ENCODE measurements at regions not wholly inside any gene's neighbourhood (a gene's known extent, or its start where the extent isn't known, plus 50 kb on each side); places are given as distances from the start of the nearest gene placed in this dataset.

DNA sequence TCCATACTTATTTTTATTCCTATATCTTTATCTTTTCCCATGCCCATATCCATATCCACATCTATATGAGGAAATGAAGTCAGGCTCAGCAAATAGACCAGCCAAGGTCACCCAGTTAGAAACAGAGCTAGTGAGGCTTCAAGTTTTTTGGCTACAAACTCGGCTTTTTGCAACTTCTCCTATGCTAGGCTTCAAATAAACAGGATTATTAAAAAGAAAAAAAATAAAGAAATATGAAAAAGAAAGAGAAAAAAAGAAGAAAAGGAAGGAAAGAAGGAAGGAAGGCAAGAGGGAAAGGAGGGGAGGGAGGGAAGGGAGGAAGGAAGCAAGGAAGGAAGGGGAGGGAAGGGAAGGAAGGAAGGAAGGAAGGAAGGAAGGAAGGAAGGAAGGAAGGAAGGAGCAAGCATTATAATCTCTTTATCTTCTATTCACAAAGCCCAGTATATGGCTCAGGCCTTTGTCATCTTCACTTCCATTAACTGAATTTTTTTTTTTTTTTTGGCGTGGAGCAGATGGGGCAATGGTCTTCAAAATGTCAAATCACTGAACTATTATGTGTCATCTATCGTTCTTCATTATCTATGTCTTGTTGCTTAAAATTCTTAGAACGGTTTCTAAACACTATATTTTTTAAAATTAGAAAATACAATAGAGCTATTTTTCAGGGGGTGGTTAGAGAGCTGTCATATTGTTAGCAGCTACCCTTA lies 418.2 kb downstream of the VRK1 start:
- no peak overlapping the region for H3K4me3 ChIP-seq (ENCODE audit: low read depth, low read length)
- DNase-seq (ENCODE audit: low read depth), result no peak
- TF ChIP-seq MYC (IDR thresholded peaks at IDR 0.05; ENCODE audit: low read depth, low read length) (no peak), CTCF (IDR thresholded peaks at IDR 0.05; ENCODE audit: low read depth, low read length) (no peak), POLR2A (IDR thresholded peaks at IDR 0.05; ENCODE audit: extremely low read depth, insufficient read length) (no peak)

DNA sequence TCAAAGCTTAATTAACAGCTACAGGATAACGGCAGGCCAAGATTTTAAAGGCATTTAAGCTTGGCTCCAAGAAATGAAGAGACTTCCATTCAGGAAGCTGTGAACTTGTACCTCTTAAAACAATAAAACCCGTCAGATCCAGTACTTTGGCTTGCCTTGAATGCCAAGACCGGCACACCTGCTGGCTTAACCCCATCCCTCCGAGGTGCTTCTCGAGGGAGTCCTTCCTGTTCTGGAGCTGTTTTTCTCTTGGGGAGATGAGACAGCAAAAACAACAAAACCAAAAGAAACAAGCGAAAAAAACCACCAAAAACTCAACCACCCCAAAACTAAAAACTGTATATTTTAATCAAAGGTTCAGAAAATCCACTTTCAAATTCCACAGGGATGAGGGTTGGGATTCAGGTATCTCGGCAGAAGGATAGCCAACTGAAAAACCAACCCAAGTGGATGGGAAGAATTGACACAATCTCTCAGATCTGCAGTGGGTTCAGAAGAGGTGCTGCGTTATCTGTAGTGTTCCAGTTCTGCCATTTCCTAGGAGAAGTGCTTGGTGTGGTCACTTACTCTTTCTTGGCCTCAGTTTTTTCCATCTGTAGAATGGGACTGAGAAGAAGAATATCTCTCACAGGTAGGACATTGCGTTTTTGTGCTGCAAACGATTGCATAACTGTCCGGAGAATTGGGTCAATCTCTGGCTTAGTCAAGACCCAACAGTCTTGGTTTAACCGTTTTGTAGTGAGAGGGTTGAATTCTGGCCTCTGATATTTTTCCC lies 420.1 kb downstream of the VRK1 start:
- no peak for DNase-seq (ENCODE audit: low read depth)
- no peak overlapping the region for H3K4me3 ChIP-seq (ENCODE audit: low read depth, low read length)
- TF ChIP-seq POLR2A (IDR thresholded peaks at IDR 0.05; ENCODE audit: extremely low read depth, insufficient read length) (no peak), CTCF (IDR thresholded peaks at IDR 0.05; ENCODE audit: low read depth, low read length) (no peak), MYC (IDR thresholded peaks at IDR 0.05; ENCODE audit: low read depth, low read length) (no peak), MAX (IDR thresholded peaks at IDR 0.05; ENCODE audit: low read depth, low read length) (no peak)

DNA sequence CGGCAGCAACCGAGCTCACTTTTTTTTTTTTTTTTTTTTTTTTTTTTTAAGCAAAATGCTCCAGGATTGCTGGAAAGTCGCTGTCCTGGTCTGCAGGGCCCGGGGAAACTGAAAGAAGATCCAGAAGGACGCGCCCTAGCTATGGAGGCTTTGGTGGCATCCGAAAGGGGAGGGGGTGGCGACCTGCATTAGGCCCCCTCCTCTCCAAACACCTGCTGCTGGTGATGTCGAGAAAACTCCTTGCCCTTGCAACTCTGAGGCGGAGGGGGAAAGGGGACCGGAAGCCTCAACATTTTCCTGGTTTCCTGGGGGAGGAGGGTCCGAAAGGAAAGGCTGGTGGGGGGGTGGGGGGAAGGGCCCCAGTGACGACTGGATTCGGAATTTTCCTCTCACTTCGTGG lies 421.1 kb downstream of the VRK1 start:
- TF ChIP-seq MYC (IDR thresholded peaks at IDR 0.05; ENCODE audit: low read depth, low read length) (no peak), MAX (IDR thresholded peaks at IDR 0.05; ENCODE audit: low read depth, low read length) (no peak), CTCF (IDR thresholded peaks at IDR 0.05; ENCODE audit: low read depth, low read length) (no peak), POLR2A (IDR thresholded peaks at IDR 0.05; ENCODE audit: extremely low read depth, insufficient read length) (no peak)
- no peak for DNase-seq (ENCODE audit: low read depth)
- H3K4me3 ChIP-seq (ENCODE audit: low read depth, low read length), result no peak overlapping the region

DNA sequence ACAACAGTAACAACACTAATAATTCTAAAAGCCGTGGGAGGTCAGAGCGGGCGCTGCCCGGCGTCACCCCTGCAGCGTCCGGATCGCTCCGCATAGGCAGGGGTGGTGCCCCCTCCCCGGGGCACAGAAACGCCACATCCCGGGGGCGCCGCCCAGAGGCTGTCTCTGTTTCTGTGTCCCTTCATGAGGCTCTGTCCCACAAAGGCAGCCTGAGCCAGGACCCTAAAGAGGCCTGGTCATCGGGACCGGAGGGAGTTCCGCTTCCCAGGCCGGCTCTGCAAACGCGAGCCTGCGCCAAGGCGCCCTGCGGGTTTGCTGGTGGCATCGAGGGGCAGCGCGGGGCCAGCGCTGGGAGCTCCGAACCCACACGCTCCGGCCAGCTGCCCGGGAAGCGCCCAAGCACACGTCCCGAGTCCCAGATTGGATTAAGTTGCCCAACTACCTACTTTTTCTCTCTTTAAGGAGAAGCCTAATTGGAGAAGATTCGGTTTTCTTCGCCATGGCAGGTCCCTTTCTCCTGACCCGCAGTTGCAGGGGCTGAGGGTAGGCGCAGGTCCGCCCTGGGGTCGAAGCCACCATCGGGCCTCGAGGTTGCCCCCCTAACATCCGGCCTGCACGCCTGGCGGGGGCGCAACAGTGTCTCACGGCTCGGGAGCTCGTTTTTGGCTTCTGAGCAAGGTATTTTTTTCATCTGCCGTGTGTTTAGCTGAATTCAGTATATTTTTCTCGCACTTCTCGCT lies 421.7 kb downstream of the VRK1 start:
- peak; percentile 8 for DNase-seq (ENCODE audit: low read depth)
- TF ChIP-seq MYC (IDR thresholded peaks at IDR 0.05; ENCODE audit: low read depth, low read length) (no peak), CTCF (IDR thresholded peaks at IDR 0.05; ENCODE audit: low read depth, low read length) (no peak), MAX (IDR thresholded peaks at IDR 0.05; ENCODE audit: low read depth, low read length) (no peak), POLR2A (IDR thresholded peaks at IDR 0.05; ENCODE audit: extremely low read depth, insufficient read length) (no peak)
- no peak overlapping the region for H3K4me3 ChIP-seq (ENCODE audit: low read depth, low read length)

- no peak overlapping the region for H3K4me3 ChIP-seq (ENCODE audit: low read depth, low read length)
Measured at GRCh38 chr14:97219431-97220017, 422.3 kb downstream of the VRK1 start.

More at GRCh38 chr14:97219431-97220017, 422.3 kb downstream of the VRK1 start:
- TF ChIP-seq MYC (IDR thresholded peaks at IDR 0.05; ENCODE audit: low read depth, low read length), result no peak
- DNase-seq (ENCODE audit: low read depth), result no peak

Measured in NB4 (cell line).